ENCODE measurements at regions not wholly inside any gene's neighbourhood (a gene's known extent, or its start where the extent isn't known, plus 50 kb on each side); places are given as distances from the start of the nearest gene placed in this dataset.

DNA sequence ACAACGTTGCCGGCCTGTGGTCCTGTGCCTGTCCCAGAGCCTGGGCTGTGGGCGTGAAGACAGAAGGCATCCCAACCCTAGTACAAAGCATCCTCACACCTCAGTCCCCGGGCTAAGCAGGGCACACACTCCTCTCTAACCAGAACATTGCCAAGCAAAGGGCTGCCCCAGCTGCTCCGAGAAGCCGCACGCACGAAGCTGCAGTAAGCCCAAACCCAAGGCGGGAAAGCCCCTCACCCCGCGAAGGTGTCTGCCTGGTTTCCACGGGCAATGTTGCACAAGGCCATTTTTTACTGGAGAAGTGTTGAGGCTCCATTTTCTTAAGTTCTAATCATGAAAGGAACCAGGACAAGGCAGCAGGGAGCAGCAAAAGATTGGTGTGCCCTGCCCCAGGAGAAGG lies 519.0 kb downstream of the NPHP4 start:
- Histone ChIP-seq H4K20me1 (ENCODE audit: control insufficient read depth, extremely low read depth, insufficient read depth, low read length) (no peaks in the 10 kb centered on the region), H3K36me3 (ENCODE audit: control insufficient read depth, insufficient read depth, low read length) (no peaks in the 10 kb centered on the region), H3K4me3 (replicated peaks in 1 of 4; ENCODE audit: control extremely low read depth in 1 of 4, insufficient read depth in 1 of 4, low read depth in 3 of 4, low read length in 4 of 4) (no peak overlapping the region), H3K9me3 (ENCODE audit: control insufficient read depth, insufficient read depth, low read depth, low read length) (no peaks in the 10 kb centered on the region), H3K79me2 (ENCODE audit: control insufficient read depth, insufficient read depth, low read length) (no peaks in the 10 kb centered on the region), H2AFZ (ENCODE audit: low read length) (no peak overlapping the region), H3K9ac (ENCODE audit: insufficient read depth, low read length) (no peak overlapping the region), H3K4me1 (ENCODE audit: control insufficient read depth, extremely low read depth, insufficient read depth, low read length) (no peaks in the 10 kb centered on the region), H3K4me2 (ENCODE audit: extremely low read depth, insufficient read depth, low read length) (no peak overlapping the region), H3K27ac (ENCODE audit: insufficient read depth, low read length) (no peak overlapping the region), H3K27me3 (ENCODE audit: control insufficient read depth, insufficient read depth, low read length) (no peaks in the 10 kb centered on the region)
- TF ChIP-seq EZH2 (IDR thresholded peaks at IDR 0.05; ENCODE audit: low read length, missing control alignments): no peak
- TF ChIP-seq, protein P1, sequence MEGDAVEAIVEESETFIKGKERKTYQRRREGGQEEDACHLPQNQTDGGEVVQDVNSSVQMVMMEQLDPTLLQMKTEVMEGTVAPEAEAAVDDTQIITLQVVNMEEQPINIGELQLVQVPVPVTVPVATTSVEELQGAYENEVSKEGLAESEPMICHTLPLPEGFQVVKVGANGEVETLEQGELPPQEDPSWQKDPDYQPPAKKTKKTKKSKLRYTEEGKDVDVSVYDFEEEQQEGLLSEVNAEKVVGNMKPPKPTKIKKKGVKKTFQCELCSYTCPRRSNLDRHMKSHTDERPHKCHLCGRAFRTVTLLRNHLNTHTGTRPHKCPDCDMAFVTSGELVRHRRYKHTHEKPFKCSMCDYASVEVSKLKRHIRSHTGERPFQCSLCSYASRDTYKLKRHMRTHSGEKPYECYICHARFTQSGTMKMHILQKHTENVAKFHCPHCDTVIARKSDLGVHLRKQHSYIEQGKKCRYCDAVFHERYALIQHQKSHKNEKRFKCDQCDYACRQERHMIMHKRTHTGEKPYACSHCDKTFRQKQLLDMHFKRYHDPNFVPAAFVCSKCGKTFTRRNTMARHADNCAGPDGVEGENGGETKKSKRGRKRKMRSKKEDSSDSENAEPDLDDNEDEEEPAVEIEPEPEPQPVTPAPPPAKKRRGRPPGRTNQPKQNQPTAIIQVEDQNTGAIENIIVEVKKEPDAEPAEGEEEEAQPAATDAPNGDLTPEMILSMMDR (conservative IDR thresholded peaks at IDR 0.05 in 1 of 2, IDR thresholded peaks at IDR 0.05 in 1 of 2; ENCODE audit: low read depth in 1 of 2, low read length in 2 of 2): no peak
- DNase-seq (ENCODE audit: low read depth in 2 of 2): no peak

GRCh38 chr1:5466487-5466886 lies 525.7 kb downstream of the NPHP4 start:
- Histone ChIP-seq H3K27ac (ENCODE audit: insufficient read depth, low read length) (no peak overlapping the region), H3K79me2 (ENCODE audit: control insufficient read depth, insufficient read depth, low read length) (no peaks in the 10 kb centered on the region), H2AFZ (ENCODE audit: low read length) (no peak overlapping the region), H3K27me3 (ENCODE audit: control insufficient read depth, insufficient read depth, low read length) (no peaks in the 10 kb centered on the region), H4K20me1 (ENCODE audit: control insufficient read depth, extremely low read depth, insufficient read depth, low read length) (no peaks in the 10 kb centered on the region), H3K9me3 (ENCODE audit: control insufficient read depth, insufficient read depth, low read depth, low read length) (no peaks in the 10 kb centered on the region), H3K4me1 (ENCODE audit: control insufficient read depth, extremely low read depth, insufficient read depth, low read length) (no peaks in the 10 kb centered on the region), H3K4me3 (replicated peaks in 1 of 4; ENCODE audit: control extremely low read depth in 1 of 4, insufficient read depth in 1 of 4, low read depth in 3 of 4, low read length in 4 of 4) (no peak overlapping the region), H3K36me3 (ENCODE audit: control insufficient read depth, insufficient read depth, low read length) (no peaks in the 10 kb centered on the region), H3K9ac (ENCODE audit: insufficient read depth, low read length) (no peak overlapping the region), H3K4me2 (ENCODE audit: extremely low read depth, insufficient read depth, low read length) (no peak overlapping the region)
- no peak for DNase-seq (ENCODE audit: low read depth in 2 of 2)
- TF ChIP-seq, protein P1 (conservative IDR thresholded peaks at IDR 0.05 in 1 of 2, IDR thresholded peaks at IDR 0.05 in 1 of 2; ENCODE audit: low read depth in 1 of 2, low read length in 2 of 2): no peak
- TF ChIP-seq EZH2 (IDR thresholded peaks at IDR 0.05; ENCODE audit: low read length, missing control alignments): no peak

GRCh38 chr1:5465281-5465711 lies 526.9 kb downstream of the NPHP4 start:
- no peak overlapping the region for H2AFZ ChIP-seq (ENCODE audit: low read length)
- no peaks in the 10 kb centered on the region for H3K4me1 ChIP-seq (ENCODE audit: control insufficient read depth, extremely low read depth, insufficient read depth, low read length)
- H3K4me3 ChIP-seq (replicated peaks in 1 of 4; ENCODE audit: control extremely low read depth in 1 of 4, insufficient read depth in 1 of 4, low read depth in 3 of 4, low read length in 4 of 4): no peak overlapping the region
- H3K27ac ChIP-seq (ENCODE audit: insufficient read depth, low read length): no peak overlapping the region
- no peaks in the 10 kb centered on the region for H3K27me3 ChIP-seq (ENCODE audit: control insufficient read depth, insufficient read depth, low read length)
- TF ChIP-seq EZH2 (IDR thresholded peaks at IDR 0.05; ENCODE audit: low read length, missing control alignments): no peak
- TF ChIP-seq, protein P1 (conservative IDR thresholded peaks at IDR 0.05 in 1 of 2, IDR thresholded peaks at IDR 0.05 in 1 of 2; ENCODE audit: low read depth in 1 of 2, low read length in 2 of 2): no peak
- H3K9ac ChIP-seq (ENCODE audit: insufficient read depth, low read length): no peak overlapping the region
- no peaks in the 10 kb centered on the region for H3K9me3 ChIP-seq (ENCODE audit: control insufficient read depth, insufficient read depth, low read depth, low read length)
- H3K36me3 ChIP-seq (ENCODE audit: control insufficient read depth, insufficient read depth, low read length): no peaks in the 10 kb centered on the region
- no peak for DNase-seq (ENCODE audit: low read depth in 2 of 2)
- H3K79me2 ChIP-seq (ENCODE audit: control insufficient read depth, insufficient read depth, low read length): no peaks in the 10 kb centered on the region
- H3K4me2 ChIP-seq (ENCODE audit: extremely low read depth, insufficient read depth, low read length): no peak overlapping the region
- H4K20me1 ChIP-seq (ENCODE audit: control insufficient read depth, extremely low read depth, insufficient read depth, low read length): no peaks in the 10 kb centered on the region

All from fibroblast of lung (primary cell).